IPS-20b (cell line): ENCODE measurements at regions not wholly inside any gene's neighbourhood (a gene's known extent, or its start where the extent isn't known, plus 50 kb on each side); places are given as distances from the start of the nearest gene placed in this dataset.

ENCODE experiments used
- H3K27ac ChIP-seq: one replicate; pipeline ENCODE4 v1.5.1; 2013; ENCODE audit warnings: low read length
- H3K27me3 ChIP-seq: 2 replicates; pipeline ENCODE4 v1.6.1; 2013; ENCODE audit warnings: mild to moderate bottlenecking, low read length, inconsistent platforms; ENCODE audit not compliant: insufficient read depth
- H3K36me3 ChIP-seq: 2 replicates; pipeline ENCODE4 v1.6.1; 2013; ENCODE audit warnings: low read depth, mild to moderate bottlenecking, inconsistent platforms, low read length, moderate library complexity; ENCODE audit not compliant: insufficient read depth
- H3K4me1 ChIP-seq: 2 replicates; pipeline ENCODE4 v1.6.1; 2013; ENCODE audit warnings: mild to moderate bottlenecking, control low read depth, inconsistent platforms, low read length, moderate library complexity; ENCODE audit not compliant: insufficient read depth
- H3K4me3 ChIP-seq: 2 replicates; pipeline ENCODE4 v1.5.1; 2013; ENCODE audit warnings: mild to moderate bottlenecking, low read length, inconsistent platforms
- H3K9ac ChIP-seq: 2 replicates; pipeline ENCODE4 v1.6.1; 2013; ENCODE audit warnings: low read depth, mild to moderate bottlenecking, inconsistent platforms, low read length, moderate library complexity
- H3K9me3 ChIP-seq: 2 replicates; pipeline ENCODE4 v1.6.1; 2013; ENCODE audit warnings: mild to moderate bottlenecking, low read depth, low read length, inconsistent platforms; ENCODE audit not compliant: insufficient read depth

DNA sequence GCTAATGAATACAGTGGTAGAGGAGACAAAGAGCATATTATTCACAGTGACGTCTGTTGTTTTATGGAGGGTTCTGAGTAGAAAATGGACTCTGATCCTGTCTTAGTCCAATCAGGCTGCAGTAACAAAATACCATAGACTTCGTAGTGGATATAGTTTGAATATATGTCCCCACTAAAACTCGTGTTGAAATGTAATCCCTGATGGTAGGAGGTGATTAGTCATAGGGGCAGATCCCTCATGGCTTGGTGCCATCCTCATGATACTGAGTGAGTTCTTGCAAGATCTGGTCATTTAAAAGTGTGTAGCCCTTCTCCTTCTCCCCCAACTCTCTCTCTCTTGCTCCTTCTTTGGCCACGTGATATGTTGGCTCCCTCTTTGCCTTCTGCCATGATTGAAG lies 82.5 kb downstream of the CD83 start:
- Histone ChIP-seq H3K9me3 (no peaks in the 10 kb centered on the region; the same call in 1 of the 2 replicates), H3K27ac (no peak overlapping the region), H3K4me3 (no peak overlapping the region)

GRCh38 chr6:14202947-14203346 lies 85.4 kb downstream of the CD83 start:
- Histone ChIP-seq H3K36me3 (no peaks in the 10 kb centered on the region), H3K9ac (no peak overlapping the region), H3K27ac (no peak overlapping the region), H3K4me3 (no peak overlapping the region), H3K4me1 (no peaks in the 10 kb centered on the region), H3K27me3 (no peaks in the 10 kb centered on the region), H3K9me3 (no peaks in the 10 kb centered on the region; the same call in 1 of the 2 replicates)

More for the DNA sequence above, 82.5 kb downstream of the CD83 start:
- Histone ChIP-seq H3K4me1 (peaks cover 2% of the 10 kb centered on the region; the same call in 1 of the 2 replicates), H3K36me3 (no peaks in the 10 kb centered on the region), H3K27me3 (0 out of 2 replicates have a peak, but pooled peaks cover 1% of the 10 kb centered on the region), H3K9ac (no peak overlapping the region)

DNA sequence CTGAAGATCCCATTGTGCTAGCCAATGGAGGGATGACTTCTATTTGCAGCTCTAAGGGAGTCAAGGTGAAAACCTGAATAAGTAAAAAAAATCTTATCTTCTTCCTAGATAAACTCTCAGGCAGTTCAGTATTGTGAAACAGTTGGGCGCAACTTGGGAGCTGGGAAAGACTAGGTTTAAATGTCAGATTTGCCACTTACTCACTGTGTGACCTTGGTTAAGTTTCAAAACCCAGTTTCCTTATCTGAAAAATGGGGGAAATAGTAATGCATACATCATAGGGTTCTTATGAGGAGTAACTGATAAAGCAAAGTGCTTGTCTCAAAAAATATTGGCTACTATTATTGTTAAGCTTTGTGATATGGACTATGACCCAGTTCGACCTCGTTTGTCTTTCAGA lies 88.8 kb downstream of the CD83 start:
- no peak overlapping the region for H3K4me3 ChIP-seq

GRCh38 chr6:14207448-14207847 lies 89.9 kb downstream of the CD83 start:
- Histone ChIP-seq H3K9me3 (no peaks in the 10 kb centered on the region), H3K9ac (no peak overlapping the region), H3K4me1 (peaks cover 5% of the 10 kb centered on the region; the same call in 1 of the 2 replicates), H3K4me3 (no peak overlapping the region), H3K36me3 (no peaks in the 10 kb centered on the region), H3K27ac (no peak overlapping the region), H3K27me3 (peaks cover 12% of the 10 kb centered on the region; the same call in 1 of the 2 replicates)

More for the DNA sequence above, 88.8 kb downstream of the CD83 start:
- Histone ChIP-seq H3K36me3 (no peaks in the 10 kb centered on the region), H3K27me3 (peaks cover 6% of the 10 kb centered on the region; the same call in 1 of the 2 replicates), H3K9ac (no peak overlapping the region), H3K9me3 (no peaks in the 10 kb centered on the region), H3K4me1 (peaks cover 1% of the 10 kb centered on the region; the same call in 1 of the 2 replicates), H3K27ac (no peak overlapping the region)

DNA sequence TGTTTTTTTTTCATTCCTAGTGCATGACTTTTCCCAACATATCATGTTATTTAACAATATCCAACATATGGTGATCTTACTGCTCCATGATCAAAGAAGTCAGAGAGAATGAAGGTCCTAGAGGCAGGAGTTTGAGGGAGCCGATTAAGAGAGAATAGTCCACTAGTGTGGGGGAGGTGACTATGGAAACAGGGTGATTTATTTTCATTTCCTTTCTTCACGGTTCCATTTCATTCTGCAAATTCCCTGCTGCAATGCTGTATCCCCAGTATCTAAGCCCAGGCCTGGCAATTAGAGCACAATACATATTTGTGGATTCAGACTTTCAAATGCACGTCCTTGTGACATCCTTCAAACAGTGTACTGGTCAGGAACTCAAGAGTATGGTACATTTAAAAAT lies 91.4 kb downstream of the CD83 start:
- Histone ChIP-seq H3K4me1 (peaks cover 5% of the 10 kb centered on the region; the same call in 1 of the 2 replicates), H3K27ac (no peak overlapping the region), H3K4me3 (no peak overlapping the region), H3K9ac (no peak overlapping the region), H3K36me3 (no peaks in the 10 kb centered on the region), H3K9me3 (no peaks in the 10 kb centered on the region), H3K27me3 (peaks cover 27% of the 10 kb centered on the region)

DNA sequence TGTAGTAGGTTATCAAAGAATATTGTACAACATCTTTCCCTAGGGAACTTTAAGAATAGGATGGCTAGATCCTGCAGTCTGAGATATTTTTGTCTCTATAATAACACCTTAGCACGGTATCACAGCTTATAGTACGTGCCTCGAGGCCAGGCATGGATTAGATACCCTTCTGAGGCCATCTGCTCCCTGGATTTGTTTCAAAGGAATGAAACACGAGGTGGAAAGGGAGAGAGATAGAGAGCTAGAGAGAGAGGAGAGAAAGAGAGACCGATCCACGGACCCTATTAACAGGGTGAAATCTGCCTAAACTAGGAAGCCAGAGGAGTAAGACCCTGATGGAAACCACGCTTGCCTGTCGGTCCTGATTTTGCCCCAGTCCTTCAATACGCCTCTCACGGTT lies 92.5 kb downstream of the CD83 start:
- peaks cover 5% of the 10 kb centered on the region; the same call in 1 of the 2 replicates for H3K4me1 ChIP-seq
- H3K27ac ChIP-seq = no peak overlapping the region
- peaks cover 28% of the 10 kb centered on the region for H3K27me3 ChIP-seq
- H3K9me3 ChIP-seq = no peaks in the 10 kb centered on the region
- H3K9ac ChIP-seq = 0 out of 2 replicates have a peak overlapping the region, but pooled peaks have one; percentile 71
- peak overlapping the region; percentile 71 for H3K4me3 ChIP-seq
- no peaks in the 10 kb centered on the region for H3K36me3 ChIP-seq

DNA sequence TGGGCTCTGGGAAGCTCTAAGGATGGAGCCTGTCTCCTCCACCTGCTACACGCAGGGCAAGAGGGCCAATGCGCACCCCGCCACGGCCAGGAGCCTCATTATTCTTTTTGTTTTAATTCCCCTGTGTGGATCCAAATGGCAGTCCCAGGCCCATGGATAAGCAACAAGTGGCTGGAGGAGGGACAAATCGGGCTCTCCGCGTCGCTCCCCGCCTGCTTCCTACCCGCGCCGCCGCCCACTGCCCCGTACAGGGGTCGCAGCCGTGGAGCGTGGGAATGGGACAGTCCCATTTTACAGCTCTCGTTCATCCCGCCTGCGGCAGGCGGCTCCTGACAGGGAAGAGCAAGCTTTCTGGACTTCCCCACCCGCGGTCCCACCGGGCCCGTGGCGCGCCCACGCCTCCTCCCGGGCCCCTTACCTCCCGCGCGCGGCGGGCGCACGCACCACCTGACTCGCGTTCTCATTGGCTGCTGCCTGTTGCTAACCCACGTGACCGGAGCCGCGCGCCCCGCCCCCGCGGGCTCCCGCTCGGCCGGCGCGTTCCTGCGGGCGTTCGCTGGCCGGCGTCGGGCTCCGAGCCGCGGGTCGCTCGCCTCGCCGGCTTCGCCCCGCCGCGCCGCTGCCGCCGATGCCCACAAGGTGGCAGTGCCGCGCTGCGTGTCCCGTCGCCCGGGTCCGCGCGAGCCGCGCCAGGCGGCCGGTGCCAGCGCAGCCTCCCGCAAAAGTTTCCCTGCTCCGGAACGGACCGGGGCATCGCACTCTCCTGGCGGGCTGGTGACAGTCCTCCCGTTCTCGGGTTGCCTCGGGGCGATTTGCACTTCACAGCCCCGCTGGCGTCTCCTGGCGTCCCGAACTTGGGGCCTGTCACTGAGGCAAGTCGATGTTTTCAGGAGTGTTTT lies 93.3 kb downstream of the CD83 start:
- Histone ChIP-seq H3K36me3 (no peaks in the 10 kb centered on the region), H3K9ac (peak overlapping the region; percentile 75), H3K9me3 (no peaks in the 10 kb centered on the region), H3K4me1 (peaks cover 5% of the 10 kb centered on the region; the same call in 1 of the 2 replicates), H3K27ac (no peak overlapping the region), H3K27me3 (peaks cover 28% of the 10 kb centered on the region), H3K4me3 (peak overlapping the region; percentile 71)

DNA sequence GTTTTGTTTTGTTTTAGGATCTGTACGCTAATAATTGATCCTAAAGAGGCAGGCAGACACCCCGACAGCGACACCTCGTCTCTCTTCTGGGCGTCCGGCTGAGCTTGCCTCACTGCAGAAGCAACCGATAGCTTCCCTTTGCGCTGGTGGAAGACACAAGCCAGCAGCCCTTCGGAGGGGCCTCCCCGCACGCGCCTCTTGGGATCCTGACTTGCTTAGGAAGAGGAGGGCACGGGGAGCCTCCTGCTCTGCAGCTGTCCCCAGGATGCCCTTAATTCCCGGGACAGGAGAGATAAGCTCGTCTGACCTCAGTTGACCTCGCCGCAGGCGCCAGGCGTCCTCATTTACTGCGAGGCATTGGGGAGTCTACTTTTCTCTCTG lies 94.0 kb downstream of the CD83 start:
- Histone ChIP-seq H3K36me3 (no peaks in the 10 kb centered on the region), H3K9me3 (no peaks in the 10 kb centered on the region), H3K27me3 (peaks cover 28% of the 10 kb centered on the region), H3K4me3 (peak overlapping the region; percentile 68), H3K27ac (no peak overlapping the region), H3K9ac (peak overlapping the region; percentile 75), H3K4me1 (peaks cover 5% of the 10 kb centered on the region; the same call in 1 of the 2 replicates)

- Histone ChIP-seq H3K4me3 (peak overlapping the region; percentile 68; the same call in 1 of the 2 replicates), H3K27ac (no peak overlapping the region), H3K27me3 (peaks cover 28% of the 10 kb centered on the region), H3K36me3 (no peaks in the 10 kb centered on the region), H3K9me3 (no peaks in the 10 kb centered on the region), H3K9ac (peak overlapping the region; percentile 75; the same call in 1 of the 2 replicates), H3K4me1 (peaks cover 5% of the 10 kb centered on the region; the same call in 1 of the 2 replicates)
Observed at GRCh38 chr6:14212020-14212419, 94.4 kb downstream of the CD83 start.

DNA sequence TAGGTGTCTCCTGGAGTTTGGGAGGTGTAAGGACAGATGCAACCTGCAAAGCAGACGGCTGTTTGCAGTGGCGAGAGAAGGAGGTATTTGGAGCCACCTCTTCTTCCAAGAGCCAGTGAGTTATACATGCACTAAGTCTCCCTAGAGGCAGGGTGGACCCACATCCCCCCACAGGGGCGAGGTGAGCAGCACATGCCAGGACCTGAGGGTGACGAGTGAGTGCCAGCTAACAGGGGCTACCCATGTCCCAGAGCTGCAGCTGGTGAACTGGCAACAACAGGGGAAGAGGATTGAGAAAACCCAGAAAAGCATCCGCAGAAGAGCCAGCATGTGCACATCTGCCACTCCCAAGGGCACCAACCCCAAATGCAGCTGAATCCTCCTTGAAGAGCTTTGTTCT lies 95.1 kb downstream of the CD83 start:
- Histone ChIP-seq H3K36me3 (no peaks in the 10 kb centered on the region), H3K9me3 (no peaks in the 10 kb centered on the region), H3K4me1 (peaks cover 5% of the 10 kb centered on the region; the same call in 1 of the 2 replicates), H3K27ac (no peak overlapping the region), H3K4me3 (no peak overlapping the region), H3K9ac (no peak overlapping the region), H3K27me3 (peaks cover 28% of the 10 kb centered on the region)

- Histone ChIP-seq H3K4me3 (no peak overlapping the region), H3K36me3 (no peaks in the 10 kb centered on the region), H3K27me3 (peaks cover 19% of the 10 kb centered on the region), H3K27ac (no peak overlapping the region), H3K4me1 (no peaks in the 10 kb centered on the region; the same call in 1 of the 2 replicates), H3K9me3 (no peaks in the 10 kb centered on the region), H3K9ac (no peak overlapping the region)
Observed at GRCh38 chr6:14216946-14217684, 99.5 kb downstream of the CD83 start.
